Activated CD4-positive, alpha-beta T cell treated with anti-CD3 and anti-CD28 coated beads, Interleukin-2, amount 50 U/mL, for 16 hours (primary cell): ENCODE measurements at regions not wholly inside any gene's neighbourhood (a gene's known extent, or its start where the extent isn't known, plus 50 kb on each side); places are given as distances from the start of the nearest gene placed in this dataset.
"Not testable (repeated sequence)": the region's sequence is repeated elsewhere in the genome, so short reads cannot be mapped to it uniquely, and the experiment has no call there.

Experiments used
- DNase-seq: peaks from one replicate; pipeline ENCODE4 v3.0.0-alpha.2; 2020

DNA sequence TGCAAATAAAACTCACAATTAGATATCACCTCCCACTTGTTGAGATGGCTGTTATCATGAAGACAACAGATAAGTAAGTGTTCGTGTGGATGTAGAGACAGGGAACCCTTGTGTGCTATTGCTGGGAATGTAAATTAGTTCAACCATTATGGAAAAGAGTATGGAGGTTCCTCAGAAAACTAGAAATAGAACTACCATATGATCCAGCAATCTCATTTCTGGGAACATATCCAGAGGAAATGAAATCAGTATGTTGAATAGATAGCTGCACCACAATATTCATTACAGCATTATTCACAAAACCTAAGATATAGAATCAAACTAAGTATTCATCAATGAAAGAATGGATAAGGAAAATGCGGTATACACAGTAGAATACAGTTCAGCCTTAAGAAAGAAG is 418.7 kb upstream of the CNTN6 start:
- DNase-seq, result no peak

DNA sequence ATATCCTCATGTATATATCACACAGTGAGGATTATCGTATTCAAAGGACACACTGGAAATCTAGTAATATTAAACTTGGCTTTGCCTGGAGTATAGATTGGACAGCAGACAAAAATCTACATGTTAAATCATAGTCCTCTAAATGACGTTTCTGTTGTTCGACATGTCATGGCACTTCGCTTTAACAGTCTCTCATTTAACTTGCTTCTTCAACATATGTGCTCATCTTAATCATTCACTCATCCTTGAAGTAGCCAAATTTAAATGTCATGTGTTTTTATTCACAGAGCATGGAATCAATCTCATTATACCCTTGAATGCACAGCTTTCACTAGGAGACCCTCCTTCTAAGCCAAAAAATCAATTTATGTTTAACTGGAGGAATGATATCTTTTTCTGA is 417.0 kb upstream of the CNTN6 start:
- no peak for DNase-seq

DNA sequence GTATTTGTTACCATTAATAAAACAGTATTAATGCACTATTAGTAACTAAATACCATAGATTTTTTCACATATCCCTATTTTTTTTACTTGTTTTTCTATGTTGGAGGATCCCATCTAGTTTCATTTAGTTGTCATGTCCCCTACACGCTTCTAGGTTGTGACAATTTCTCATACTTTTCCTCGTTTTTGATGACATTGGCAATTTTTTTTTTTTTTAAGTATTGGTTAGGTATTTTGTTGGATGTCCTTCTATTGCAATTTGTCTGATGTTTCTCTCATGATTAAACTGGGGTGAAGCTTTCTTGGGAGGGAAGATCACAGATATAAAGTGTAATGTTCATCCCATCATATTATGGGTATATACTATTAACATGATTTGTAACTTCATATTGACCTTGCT is 409.1 kb upstream of the CNTN6 start:
- DNase-seq, result no peak

DNA sequence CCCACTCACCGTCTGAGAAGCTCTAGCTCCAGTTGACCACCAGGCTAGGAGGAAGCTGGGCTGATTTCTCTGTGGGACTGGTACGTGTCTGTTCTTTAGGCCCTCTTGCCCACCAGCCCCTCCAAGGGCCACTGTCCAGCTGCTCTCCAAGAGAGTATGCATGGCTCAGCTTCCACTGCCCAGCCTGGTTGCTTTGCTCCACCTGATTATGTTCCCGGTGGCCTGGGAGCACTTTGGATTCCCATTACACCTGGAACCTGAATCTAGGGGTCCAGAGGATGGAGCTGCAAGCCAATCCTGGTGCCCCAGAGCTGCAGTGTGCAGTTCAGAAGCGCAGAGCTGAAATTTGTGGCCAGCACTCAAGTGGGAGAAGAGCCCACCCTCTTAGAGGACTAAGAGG is 402.1 kb upstream of the CNTN6 start:
- DNase-seq, result no peak

DNA sequence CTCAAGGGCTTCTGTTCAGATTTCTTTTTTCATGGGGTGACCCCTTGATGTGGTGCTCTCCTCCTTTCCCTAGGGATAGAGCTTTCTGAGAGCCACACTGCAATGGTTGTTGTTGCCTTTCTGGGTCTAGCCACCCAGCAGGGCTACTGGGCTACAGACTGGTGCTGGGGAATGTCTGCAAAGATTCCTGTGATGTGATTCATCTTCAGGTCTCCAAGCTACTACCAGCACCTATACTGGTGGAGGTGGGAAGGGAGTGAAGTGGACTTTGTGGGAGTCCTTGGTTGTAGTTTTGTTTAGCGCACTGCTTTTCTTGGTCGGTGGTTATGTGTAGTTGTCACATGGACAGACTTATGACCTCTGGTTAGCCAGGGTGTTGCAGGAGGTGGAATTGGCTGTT is 392.3 kb upstream of the CNTN6 start:
- no peak for DNase-seq

DNA sequence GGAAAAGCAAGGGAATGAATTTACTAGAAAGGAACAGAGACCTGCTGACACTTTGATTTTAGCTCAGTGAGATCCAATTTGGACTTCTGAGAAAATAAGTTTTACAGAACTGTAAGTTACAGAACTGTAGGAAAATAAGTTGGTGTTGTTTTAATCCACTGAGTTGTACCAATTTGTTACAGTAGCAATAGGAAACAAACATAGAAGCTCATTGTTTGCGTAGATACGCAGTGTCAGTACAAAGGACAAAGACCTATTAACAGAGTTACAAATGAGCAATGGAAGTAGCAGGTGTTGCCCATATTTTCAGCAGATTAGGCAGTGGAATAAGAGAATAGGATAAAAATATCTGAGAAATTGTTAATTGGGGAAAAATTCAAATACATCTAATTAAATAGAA is 385.8 kb upstream of the CNTN6 start:
- DNase-seq, result no peak

DNA sequence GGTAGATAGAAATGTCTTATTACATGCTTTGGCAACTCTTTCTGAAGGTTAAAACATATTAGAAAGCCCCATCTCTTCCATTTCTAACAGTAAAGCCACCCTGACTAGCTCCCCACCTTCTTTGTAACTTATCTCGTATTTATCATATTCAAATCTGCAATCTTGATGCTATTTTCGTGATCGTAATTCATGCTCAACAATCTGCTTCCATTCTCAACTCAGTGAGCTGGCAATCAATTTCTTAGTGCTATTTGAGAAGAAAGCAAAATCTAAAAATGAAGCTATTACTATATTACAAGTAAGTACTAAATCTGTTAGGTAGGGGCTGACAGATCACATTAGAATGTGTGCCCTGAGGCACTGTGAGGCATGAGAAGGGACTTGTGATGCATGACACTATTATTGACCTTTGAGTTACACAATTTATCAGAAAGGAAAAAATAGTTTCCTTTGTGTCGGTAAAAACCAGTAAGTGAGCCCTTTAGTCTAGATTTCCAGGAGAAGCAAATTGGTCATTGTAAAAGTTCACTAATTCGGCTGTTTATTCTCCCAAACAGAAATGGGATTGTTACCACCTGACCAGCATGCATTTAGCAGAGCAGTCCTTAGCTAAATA is 379.7 kb upstream of the CNTN6 start:
- DNase-seq, result no peak

DNA sequence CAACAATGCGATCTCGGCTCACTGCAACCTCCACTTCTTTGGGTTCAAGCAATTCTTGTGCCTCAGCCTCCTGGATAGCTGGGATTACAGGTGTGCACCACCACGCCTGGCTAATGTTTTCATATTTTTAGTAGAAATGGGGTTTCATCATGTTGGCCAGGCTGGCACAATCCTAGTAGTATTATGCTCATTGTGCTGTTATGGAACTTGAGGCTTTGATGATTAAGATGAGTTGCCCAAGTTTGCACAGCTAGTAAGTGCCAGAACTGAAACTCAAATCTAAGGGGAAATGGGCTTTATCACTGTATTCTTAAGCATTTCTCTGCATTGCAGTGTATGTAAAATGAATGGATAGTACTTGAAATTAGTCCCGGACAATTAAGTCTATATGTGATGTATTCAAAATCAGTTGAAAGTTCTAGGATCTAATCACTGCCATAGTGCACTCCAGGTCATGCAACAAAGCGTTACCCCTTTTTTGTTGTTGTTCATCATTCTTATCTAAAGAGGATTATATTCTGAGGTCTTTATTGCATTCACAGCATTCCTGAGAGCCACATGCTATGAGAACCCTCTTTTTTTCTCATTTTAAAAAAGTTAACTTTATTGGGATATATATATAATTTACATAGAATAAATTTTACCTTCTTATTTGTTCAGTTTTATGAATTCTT is 378.7 kb upstream of the CNTN6 start:
- DNase-seq, result no peak

DNA sequence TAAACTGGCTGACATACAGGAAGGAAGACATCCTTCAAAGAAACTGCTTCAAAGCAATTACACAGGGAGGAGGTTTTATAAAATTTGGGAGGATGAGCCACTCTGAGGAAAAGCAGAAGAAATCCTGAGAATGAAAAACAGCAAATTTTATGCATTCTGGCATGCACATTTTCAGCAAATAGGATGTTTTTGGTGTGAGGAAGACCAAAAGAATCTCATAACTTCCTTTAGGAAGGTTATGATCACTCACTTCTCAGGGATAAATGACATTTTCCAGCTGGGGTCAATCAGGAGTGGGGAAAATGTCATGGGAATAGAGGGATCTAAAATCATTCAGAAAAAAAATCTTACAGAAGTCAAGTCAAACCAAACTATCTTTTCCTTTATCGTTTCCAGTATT is 371.7 kb upstream of the CNTN6 start:
- DNase-seq, result no peak

DNA sequence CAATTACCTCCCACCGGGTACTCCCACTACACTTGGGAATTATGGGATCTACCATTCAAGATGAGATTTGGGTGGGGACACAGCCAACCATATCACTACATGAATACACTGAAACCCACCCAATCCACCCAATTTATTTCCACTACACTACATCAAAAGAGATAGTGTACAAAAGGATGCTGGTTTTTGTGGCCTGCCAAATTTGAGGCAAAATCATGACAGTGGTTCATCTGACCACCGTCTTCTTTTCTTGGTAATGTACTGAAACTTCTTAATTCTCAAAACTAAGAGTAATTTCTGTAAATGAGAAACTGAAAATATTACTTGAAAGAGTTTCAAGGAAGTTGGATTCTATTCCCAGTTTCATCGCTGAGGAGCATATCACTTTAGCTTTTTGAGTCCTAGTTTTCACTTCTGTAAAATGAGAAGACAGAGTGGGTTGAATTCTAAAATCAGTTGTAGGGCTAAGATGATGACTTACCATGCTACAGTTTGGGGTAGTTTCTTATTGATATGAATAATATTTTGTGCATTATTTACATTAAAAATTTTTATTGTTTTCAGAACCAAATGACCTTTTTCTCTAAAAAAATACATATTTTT is 360.4 kb upstream of the CNTN6 start:
- no peak for DNase-seq

DNA sequence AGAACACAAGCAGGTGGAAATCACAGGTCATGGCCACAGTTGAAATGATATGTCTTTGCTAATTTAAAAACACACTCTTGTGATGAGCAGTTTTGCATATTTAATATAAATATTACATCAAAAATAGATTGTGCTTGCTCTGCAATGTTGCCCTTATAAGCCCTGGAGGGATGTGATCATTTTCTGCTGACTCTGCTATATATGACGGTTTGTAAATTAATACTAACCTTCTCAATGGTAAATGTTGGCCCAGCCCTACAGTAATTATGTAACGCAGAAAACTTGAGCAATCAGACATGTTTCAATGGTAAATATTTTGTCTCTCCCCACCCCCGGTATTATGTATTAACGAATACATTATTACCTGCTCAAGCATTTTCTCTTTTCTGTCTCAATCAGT is 359.5 kb upstream of the CNTN6 start:
- DNase-seq, result no peak

DNA sequence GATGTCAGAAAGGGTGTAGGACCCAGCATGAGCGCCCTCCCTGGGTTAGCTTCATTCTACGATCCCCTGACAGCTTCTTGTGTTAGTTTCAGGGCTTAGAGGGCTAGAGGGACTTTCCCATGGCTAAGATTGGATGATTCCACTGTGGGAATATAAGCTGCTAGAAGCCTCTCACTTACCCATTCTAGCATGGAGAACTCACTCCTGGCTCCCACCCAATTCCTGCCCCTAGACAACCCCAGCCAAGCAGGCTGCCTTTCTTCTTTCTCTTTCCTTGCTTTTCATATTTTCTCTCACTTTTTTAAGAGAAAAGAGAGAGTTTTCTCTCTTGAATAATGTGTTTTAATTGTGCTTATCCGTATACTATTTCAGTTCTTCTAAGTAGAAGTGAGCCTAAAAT is 335.1 kb upstream of the CNTN6 start:
- DNase-seq, result no peak

DNA sequence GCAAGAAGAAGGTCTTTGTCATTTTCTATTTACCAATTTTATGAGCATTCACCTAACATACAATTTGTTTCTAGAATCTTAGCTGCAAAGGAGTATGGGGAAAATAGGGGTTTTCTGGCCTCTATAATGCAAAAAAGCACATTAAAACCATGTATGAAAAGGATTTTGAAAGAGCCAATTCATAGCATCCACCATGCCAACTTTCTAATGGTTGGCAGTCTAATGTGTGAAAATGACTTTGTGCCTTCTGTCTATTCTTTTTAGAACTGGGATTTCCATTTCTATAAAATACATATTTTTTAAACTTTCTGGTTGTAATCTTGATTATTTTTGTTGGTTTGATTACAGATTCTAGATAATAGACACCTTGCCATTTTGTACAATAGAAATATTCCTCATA is 333.7 kb upstream of the CNTN6 start:
- DNase-seq, result no peak

DNA sequence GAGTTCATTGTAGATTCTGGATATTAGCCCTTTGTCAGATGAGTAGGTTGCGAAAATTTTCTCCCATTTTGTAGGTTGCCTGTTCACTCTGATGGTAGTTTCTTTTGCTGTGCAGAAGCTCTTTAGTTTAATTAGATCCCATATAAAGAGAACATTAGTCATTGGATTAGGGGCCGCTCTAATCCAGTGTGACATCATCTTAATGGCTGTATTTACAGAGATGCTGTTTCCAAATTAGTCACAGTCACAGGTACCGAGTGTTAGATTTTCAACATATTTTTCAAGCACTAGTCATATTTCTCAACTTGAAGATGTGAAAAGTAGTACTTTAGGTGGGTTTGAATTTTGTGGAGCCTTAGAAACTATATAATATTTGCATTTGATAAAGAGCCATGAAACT is 319.4 kb upstream of the CNTN6 start:
- not testable (repeated sequence) for DNase-seq

DNA sequence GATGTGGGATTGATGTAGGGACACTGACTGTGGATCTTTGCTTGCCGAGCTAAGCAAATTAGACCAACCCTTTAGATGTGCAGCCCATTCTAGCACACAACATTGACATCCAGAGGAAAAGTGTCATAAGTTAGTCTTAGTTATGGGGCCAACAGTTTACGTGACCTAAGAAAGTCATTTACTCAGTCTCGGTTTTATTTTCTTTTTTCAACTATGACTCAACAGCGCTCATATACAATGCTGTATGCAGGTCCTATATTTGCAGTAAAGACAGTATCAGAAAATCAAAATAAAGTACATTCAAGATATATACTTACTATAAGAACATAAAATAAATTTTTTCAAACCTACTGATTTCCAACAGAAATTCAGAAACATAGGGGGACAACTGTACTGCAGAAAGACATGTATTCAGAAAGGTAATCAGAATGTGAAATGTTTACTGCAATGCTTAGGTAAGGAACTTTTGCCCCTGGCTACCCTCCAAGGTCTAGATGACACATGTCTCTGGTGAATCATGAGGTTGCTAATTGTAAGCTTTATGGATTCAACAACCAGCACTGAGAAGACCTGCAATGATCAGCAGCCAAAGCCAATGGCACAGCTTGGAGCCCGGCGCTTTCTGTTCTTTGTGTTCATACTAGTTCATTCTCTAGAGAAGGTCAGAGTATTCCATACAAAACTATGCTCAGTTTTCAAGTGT is 317.5 kb upstream of the CNTN6 start:
- no peak for DNase-seq

DNA sequence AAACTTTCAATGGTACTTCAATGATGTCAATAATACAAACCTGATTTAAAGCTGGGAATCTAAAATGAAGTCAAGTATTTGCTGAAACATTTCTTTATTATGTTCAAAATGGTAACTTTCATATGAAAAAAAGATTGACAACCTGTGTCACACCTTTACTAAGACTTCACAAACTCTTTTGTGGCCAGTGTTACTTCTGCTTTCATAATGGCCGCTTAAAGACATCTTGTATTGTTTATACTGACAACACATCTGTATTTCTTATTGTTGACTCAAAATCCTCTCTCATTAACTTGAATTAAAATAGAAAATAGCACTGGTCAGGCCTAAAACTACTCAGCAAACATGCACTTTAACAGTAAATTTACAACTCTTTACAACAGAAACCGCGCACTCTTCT is 312.3 kb upstream of the CNTN6 start:
- no peak for DNase-seq

DNA sequence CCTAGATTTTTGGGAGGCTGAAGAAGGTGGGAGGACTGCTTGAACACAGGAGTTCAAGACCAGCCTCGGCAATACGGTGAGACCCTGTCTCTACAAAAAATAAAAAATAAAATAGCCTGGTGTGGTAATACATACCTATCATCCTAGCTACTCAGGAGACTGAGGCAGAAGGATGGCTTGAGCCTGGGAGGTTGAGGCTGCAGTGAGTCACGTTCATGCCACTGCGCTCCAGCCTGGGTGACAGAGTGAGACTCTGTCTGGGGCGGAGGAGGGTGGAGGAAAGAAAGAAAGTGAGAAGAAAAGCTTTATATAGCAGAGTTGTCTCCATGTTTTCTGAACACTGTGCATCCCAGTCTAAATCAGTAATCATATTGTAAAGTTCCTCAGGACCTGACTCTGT is 301.4 kb upstream of the CNTN6 start:
- no peak for DNase-seq

DNA sequence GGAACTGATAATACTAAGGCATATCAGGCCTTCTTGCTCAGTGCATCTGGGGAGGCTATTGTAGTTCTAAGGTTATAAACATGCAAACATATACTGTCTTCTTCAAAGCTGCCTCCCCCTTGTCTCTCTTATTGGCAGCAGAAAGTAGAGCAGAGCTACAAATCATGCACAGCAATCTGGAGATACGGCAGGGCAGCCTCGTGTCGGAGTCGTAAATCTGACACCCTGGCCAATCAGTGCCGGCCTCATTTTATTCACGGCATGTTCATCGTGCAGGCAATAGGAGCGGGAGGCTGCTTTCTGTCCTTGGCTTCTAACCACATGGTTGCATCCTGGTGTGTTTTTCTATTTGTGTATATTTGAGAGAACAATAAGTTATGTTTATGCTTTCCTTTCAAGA is 300.2 kb upstream of the CNTN6 start:
- no peak for DNase-seq

DNA sequence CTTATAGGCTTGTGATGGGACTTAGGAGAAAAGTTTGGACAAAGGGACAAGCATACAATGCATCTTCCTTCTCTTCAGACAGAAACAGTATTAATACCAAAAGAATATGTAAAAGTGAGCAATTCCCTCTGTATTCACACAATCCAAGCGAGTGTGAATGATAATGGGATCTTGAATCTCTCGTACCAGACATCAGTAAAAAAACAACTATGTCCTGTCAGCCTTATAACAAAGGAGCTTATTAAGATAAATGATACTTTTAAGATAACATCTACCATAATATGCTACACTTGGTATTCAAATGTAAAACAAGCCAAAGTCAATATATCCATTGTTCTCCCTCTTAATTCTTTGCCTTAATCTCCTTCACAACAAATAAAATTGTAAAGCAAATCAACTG is 288.6 kb upstream of the CNTN6 start:
- no peak for DNase-seq

DNA sequence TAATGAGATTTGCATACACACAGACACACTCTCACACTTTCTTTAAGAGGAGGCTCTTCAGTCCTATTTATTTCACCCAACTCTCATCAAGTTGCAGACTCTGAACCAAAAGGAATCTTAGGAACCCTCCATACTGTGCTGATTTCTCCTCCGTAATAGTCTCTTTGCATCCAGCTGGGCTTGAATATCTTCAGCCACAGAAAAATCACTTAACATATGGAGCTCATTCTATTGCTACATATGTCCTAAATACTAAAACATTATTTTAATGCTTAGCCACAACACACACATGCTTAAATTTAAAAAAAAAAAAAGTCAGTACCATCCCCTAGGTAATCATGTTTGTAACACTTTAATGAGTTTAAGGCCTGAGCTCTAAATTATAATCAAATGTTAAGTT is 287.5 kb upstream of the CNTN6 start:
- DNase-seq, result no peak

DNA sequence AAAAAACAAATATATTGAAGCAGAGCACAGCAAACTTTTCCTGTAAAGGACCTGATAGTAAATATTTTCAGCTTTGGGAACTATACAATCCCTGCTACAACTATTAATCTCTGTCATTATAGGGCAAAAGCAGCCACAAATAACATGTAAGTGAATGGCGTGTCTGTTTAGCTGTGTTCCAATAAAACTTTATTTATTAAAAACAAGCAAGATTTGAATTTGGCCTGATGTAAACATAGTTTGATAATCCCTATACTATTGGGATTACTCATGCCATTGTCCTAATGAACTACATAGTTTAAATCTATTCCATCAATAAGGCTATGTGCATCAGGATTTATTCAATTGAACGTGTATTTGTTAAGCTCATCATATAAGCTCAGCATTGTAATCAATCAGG is 286.8 kb upstream of the CNTN6 start:
- DNase-seq, result no peak

DNA sequence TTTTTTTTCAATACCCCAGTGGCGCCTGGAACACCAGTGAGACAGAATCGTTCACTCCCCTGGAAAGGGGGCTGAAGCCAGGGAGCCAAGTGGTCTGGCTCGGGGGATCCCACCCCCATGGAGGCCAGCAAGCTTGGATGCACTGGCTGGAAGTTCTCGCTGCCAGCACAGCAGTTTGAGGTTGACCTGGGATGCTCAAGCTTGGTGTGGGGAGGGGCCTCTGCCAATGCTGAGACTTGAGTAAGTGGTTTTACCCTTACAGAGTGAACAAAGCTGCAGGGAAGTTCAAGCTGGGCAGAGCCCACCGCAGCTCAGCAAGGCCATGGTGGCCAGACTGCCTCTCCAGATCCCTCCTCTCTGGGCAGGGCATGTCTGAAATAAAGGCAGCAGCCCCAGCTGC is 276.2 kb upstream of the CNTN6 start:
- DNase-seq, result no peak

DNA sequence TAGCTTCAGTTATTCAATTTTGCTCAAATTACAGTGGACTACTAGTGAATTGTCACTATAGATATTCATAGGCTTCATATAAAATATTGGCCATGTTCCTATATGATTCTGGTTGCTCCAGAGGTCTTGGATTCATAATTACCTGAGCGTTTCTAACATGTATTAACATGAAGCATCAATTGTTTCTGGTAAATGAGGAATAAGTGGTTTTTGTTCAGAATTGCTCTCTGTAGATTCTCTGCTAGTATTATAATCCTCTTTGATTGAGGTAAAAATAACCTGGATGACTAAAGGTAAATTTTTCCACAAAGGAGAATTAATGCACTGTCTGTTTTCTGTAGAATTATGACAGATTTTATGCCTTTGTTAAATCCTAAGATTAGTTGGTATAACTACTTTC is 258.1 kb upstream of the CNTN6 start:
- DNase-seq, result no peak

DNA sequence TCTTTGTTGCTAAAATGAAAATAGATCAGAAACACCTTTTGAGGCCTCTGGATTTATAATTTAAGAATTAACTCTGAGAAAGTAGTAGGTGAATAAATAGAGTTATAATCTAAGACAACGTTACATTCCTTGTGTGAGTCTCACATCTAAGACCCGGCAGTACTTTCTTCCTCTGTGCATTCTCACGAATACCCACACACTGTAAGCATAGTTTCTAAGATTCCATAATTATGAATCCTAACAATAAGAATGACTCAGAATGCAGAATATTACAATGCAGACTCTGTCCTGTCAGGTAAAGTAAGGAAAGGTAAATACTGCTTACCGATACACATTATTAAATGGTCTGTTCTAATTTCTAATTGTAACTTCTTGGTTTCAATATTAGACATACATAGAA is 257.7 kb upstream of the CNTN6 start:
- DNase-seq, result no peak
